HepG2 (cell line): ENCODE measurements at regions not wholly inside any gene's neighbourhood (a gene's known extent, or its start where the extent isn't known, plus 50 kb on each side); places are given as distances from the start of the nearest gene placed in this dataset.

Source experiments
- BCL6 ChIP-seq: IDR thresholded peaks from 2 replicates; pipeline ENCODE4 v1.6.1; 2016; ENCODE audit warnings: missing genetic modification reagents, missing compliant biosample characterization
- CENPX ChIP-seq: sonication (generic); formaldehyde crosslinking; IDR thresholded peaks from 2 replicates; pipeline ENCODE4 v1.9.0; 2021; ENCODE audit warnings: mild to moderate bottlenecking, missing genetic modification reagents, moderate library complexity
- DNMT3B ChIP-seq: conservative IDR thresholded peaks from 2 replicates; pipeline ENCODE4 v1.6.1; 2016; ENCODE audit warnings: missing biosample characterization, control low read depth
- EHMT2 ChIP-seq: fragments of 200-600 bp; sonication (generic); IDR thresholded peaks from 2 replicates; pipeline ENCODE4 v1.7.0; 2017; ENCODE audit warnings: antibody characterized with exemption, low read depth, low read length, borderline replicate concordance
- ERF ChIP-seq: IDR thresholded peaks from 2 replicates; pipeline ENCODE4 v1.6.1; 2018; ENCODE audit warnings: missing biosample characterization, missing genetic modification reagents
- JARID2 ChIP-seq: sonication (generic); formaldehyde crosslinking; IDR thresholded peaks from 2 replicates; pipeline ENCODE4 v1.8.1; 2023; ENCODE audit warnings: missing genetic modification reagents, inconsistent platforms; ENCODE audit not compliant: insufficient replicate concordance
- NCOA2 ChIP-seq: sonication (generic); formaldehyde crosslinking; IDR thresholded peaks from 2 replicates; pipeline ENCODE4 v1.8.0; 2022; ENCODE audit warnings: inconsistent platforms
- NFIC ChIP-seq: IDR thresholded peaks from 2 replicates; pipeline ENCODE4 v1.6.1; 2012; ENCODE audit warnings: mild to moderate bottlenecking, low read length, inconsistent platforms
- NR2F6 ChIP-seq, 2 experiments: IDR thresholded peaks; 2 replicates each; pipeline ENCODE4 v1.6.1; 2016; ENCODE audit warnings: antibody characterized with exemption in 1 of 2, mild to moderate bottlenecking in 1 of 2
- PAWR ChIP-seq: sonication (generic); formaldehyde crosslinking; IDR thresholded peaks from 2 replicates; pipeline ENCODE4 v1.4.0; 2020; ENCODE audit warnings: missing genetic modification reagents, mild to moderate bottlenecking, borderline replicate concordance
- PBX2 ChIP-seq: IDR thresholded peaks from 2 replicates; pipeline ENCODE4 v1.6.1; 2016; ENCODE audit warnings: control low read depth
- SOX5 ChIP-seq: IDR thresholded peaks from 2 replicates; pipeline ENCODE4 v1.6.1; 2016; ENCODE audit warnings: borderline replicate concordance
- ZBTB21 ChIP-seq: sonication (generic); formaldehyde crosslinking; IDR thresholded peaks from 2 replicates; pipeline ENCODE4 v1.4.0; 2020; ENCODE audit warnings: missing genetic modification reagents
- ZFAT ChIP-seq: sonication (generic); formaldehyde crosslinking; conservative IDR thresholded peaks from 2 replicates; pipeline ENCODE4 v1.8.1; 2023; ENCODE audit warnings: missing genetic modification reagents, inconsistent platforms
- ZNF207 ChIP-seq: fragments of 450-650 bp; IDR thresholded peaks from 2 replicates; pipeline ENCODE4 v1.6.1; 2016; ENCODE audit warnings: antibody characterized with exemption, borderline replicate concordance
- ZNF275 ChIP-seq: sonication (generic); formaldehyde crosslinking; IDR thresholded peaks from 2 replicates; pipeline ENCODE4 v1.8.0; 2022; ENCODE audit warnings: missing genetic modification reagents, mild to moderate bottlenecking, inconsistent platforms, borderline replicate concordance
- ZNF337 ChIP-seq: sonication (generic); formaldehyde crosslinking; IDR thresholded peaks from 2 replicates; pipeline ENCODE4 v1.5.1; 2020; ENCODE audit warnings: missing genetic modification reagents, low read depth, mild to moderate bottlenecking, borderline replicate concordance
- ZNF510 ChIP-seq: sonication (generic); formaldehyde crosslinking; IDR thresholded peaks from 2 replicates; pipeline ENCODE4 v1.4.0; 2020; ENCODE audit warnings: low read depth, mild to moderate bottlenecking, missing genetic modification reagents
- ZNF652 ChIP-seq: IDR thresholded peaks from 2 replicates; pipeline ENCODE4 v1.6.1; 2016; ENCODE audit warnings: low read depth, borderline replicate concordance
- ZNF75D ChIP-seq: sonication (generic); formaldehyde crosslinking; IDR thresholded peaks from 2 replicates; pipeline ENCODE4 v1.8.1; 2023; ENCODE audit warnings: missing genetic modification reagents, mild to moderate bottlenecking, borderline replicate concordance
- ZNF775 ChIP-seq: sonication (generic); formaldehyde crosslinking; IDR thresholded peaks from 2 replicates; pipeline ENCODE4 v1.4.0; 2020; ENCODE audit warnings: missing genetic modification reagents, mild to moderate bottlenecking, moderate library complexity, borderline replicate concordance
- ZNF777 ChIP-seq: sonication (generic); formaldehyde crosslinking; IDR thresholded peaks from 2 replicates; pipeline ENCODE4 v1.4.0; 2020; ENCODE audit warnings: missing genetic modification reagents
- ZNF781 ChIP-seq: sonication (generic); formaldehyde crosslinking; IDR thresholded peaks from 2 replicates; pipeline ENCODE4 v1.5.1; 2020; ENCODE audit warnings: borderline replicate concordance, mild to moderate bottlenecking, missing genetic modification reagents; ENCODE audit errors: not compliant biosample characterization

DNA sequence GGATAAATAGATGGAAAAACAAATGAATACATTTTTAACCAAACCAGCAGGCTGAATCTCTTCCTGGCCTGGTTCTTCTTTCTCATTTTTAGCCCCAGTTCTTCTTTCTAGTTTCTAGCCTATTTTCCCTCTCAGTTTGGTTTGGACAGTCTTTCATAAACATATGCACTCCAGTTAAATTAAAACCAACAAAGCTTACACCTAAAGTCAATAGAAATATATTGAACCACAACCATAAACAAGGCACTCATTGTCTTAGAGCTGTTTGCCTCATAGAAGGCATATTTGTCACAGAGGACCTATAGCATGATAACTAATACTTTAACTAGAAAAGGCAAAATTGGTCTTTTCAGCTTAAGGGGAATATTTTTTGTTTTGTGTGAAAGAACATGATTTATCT lies 638.3 kb downstream of the NR2F1-AS1 start (continued):
- TF ChIP-seq ZNF275 (CRISPR knock-in tag) (no peak), NR2F6 (IDR thresholded peaks at IDR 0.05) (no peak), NR2F6 (CRISPR knock-in tag; IDR thresholded peaks at IDR 0.05) (peak; percentile 30; the same call in 1 of the 2 replicates), NFIC (peak; percentile 93), ZNF777 (CRISPR knock-in tag) (no peak), ERF (CRISPR knock-in tag) (0 out of 2 replicates have a peak, but pooled peaks have one; percentile 20), NCOA2 (CRISPR knock-in tag) (peak; percentile 76), ZNF652 (no peak), JARID2 (CRISPR knock-in tag) (no peak), ZBTB21 (CRISPR knock-in tag) (no peak), ZNF75D (CRISPR knock-in tag) (no peak), ZNF510 (CRISPR knock-in tag) (no peak), ZNF337 (CRISPR knock-in tag) (no peak; the same call in 1 of the 2 replicates), EHMT2 (peak; percentile 71; the same call in 1 of the 2 replicates), PBX2 (CRISPR knock-in tag) (no peak), ZFAT (CRISPR knock-in tag) (no peak), PAWR (CRISPR knock-in tag) (no peak), ZNF207 (no peak), DNMT3B (CRISPR knock-in tag) (no peak), SOX5 (peak; percentile 94), CENPX (CRISPR knock-in tag) (no peak), BCL6 (CRISPR knock-in tag) (peak; percentile 84), ZNF775 (CRISPR knock-in tag) (no peak), ZNF781 (CRISPR knock-in tag) (no peak)
